Gastrocnemius medialis (tissue), 4 donors: ENCODE measurements at regions not wholly inside any gene's neighbourhood (a gene's known extent, or its start where the extent isn't known, plus 50 kb on each side); places are given as distances from the start of the nearest gene placed in this dataset.

Source experiments
- ATAC-seq, 2 donors: fragments of 150-250 bp; one replicate each; pipeline ENCODE4 v1.9.1; 2016
- DNase-seq, 2 donors: peaks; one replicate each; pipeline ENCODE4 v3.0.0-alpha.2; 2019
- H3K27ac ChIP-seq, 4 donors: fragments of 200-600 bp; sonication (generic); 1 replicate in 1 of 4; 2 replicates in 3 of 4; pipeline ENCODE4 v1.5.1; 2016 to 2018; ENCODE audit warnings: mild to moderate bottlenecking in 2 of 4, moderate library complexity in 1 of 4
- H3K27me3 ChIP-seq, 3 donors: fragments of 200-600 bp; sonication (generic) in 2 of 3; 1 replicate in 1 of 3; 2 replicates in 2 of 3; pipeline versions ENCODE4 v1.5.1 to v1.6.0; 2016 to 2019; ENCODE audit warnings: mild to moderate bottlenecking in 1 of 3, moderate library complexity in 1 of 3
- H3K36me3 ChIP-seq, 2 donors: fragments of 200-600 bp; sonication (generic) in 1 of 2; one replicate each; pipeline ENCODE4 v1.5.1; 2017 to 2018
- H3K4me1 ChIP-seq, 2 donors: fragments of 200-600 bp; sonication (generic) in 1 of 2; one replicate each; pipeline ENCODE4 v1.5.1; 2016 to 2017; ENCODE audit warnings: mild to moderate bottlenecking in 2 of 2
- H3K4me3 ChIP-seq, 4 donors: fragments of 200-600 bp; sonication (generic) in 3 of 4; 1 replicate in 1 of 4; 2 replicates in 3 of 4; pipeline ENCODE4 v1.5.1; 2016 to 2019; ENCODE audit warnings: mild to moderate bottlenecking in 2 of 4
- H3K9me3 ChIP-seq, 3 donors: fragments of 200-600 bp; sonication (generic) in 2 of 3; 1 replicate in 1 of 3; 2 replicates in 2 of 3; pipeline ENCODE4 v1.5.1; 2016 to 2019
- CTCF ChIP-seq, 5 experiments: fragments of 450-650 bp in 3 of 5; fragments of 200-600 bp in 2 of 5; sonication (generic) in 2 of 5; IDR thresholded peaks in 4 of 5; conservative IDR thresholded peaks in 1 of 5; 1 replicate in 4 of 5; 2 replicates in 1 of 5; pipeline ENCODE4 v1.5.1; 2016 to 2019; ENCODE audit warnings: antibody characterized with exemption in 5 of 5, mild to moderate bottlenecking in 3 of 5, moderate library complexity in 3 of 5
- POLR2A ChIP-seq, 2 donors: fragments of 450-650 bp; IDR thresholded peaks; one replicate each; pipeline ENCODE4 v1.6.1; 2017; ENCODE audit warnings: antibody characterized with exemption in 2 of 2, mild to moderate bottlenecking in 2 of 2, moderate library complexity in 2 of 2
- in situ Hi-C, 4 donors: fragments of 200-750 bp; cut with MboI; loops; one replicate each; pipeline versions ENCODE4 v1.15.0 to v1.8.0; 2017; ENCODE audit warnings: low sequenced_read_pairs in 4 of 4
- intact Hi-C: fragments of 100-400 bp; cut with DNase I; formaldehyde crosslinking; loops from one replicate; pipeline ENCODE4 v1.15.1; 2023; ENCODE audit warnings: low total_unique reads

GRCh38 chr5:176155922-176156359 lies 82.3 kb upstream of the SIMC1 start:
- intact Hi-C loops (no loop called here), in situ Hi-C loops (no loop called here)
- Histone ChIP-seq H3K36me3 (no peaks in the 10 kb centered on the region), H3K9me3 (no peaks in the 10 kb centered on the region), H3K27me3 (peaks cover 0 to 4% (median 4%) of the 10 kb centered on the region in 3 donors), H3K4me3 (no peak overlapping the region), H3K4me1 (no peaks in the 10 kb centered on the region), H3K27ac (no peak overlapping the region)
- ATAC-seq (no peak), DNase-seq (no peak)
- TF ChIP-seq POLR2A (IDR thresholded peaks at IDR 0.05) (no peak), CTCF (IDR thresholded peaks at IDR 0.05 in 4 of 5, conservative IDR thresholded peaks at IDR 0.05 in 1 of 5) (no peak)

- no peak for DNase-seq
- Histone ChIP-seq H3K9me3 (no peaks in the 10 kb centered on the region), H3K27me3 (peaks cover 0 to 11% (median 4%) of the 10 kb centered on the region in 3 donors), H3K27ac (no peak overlapping the region), H3K4me1 (no peaks in the 10 kb centered on the region), H3K36me3 (no peaks in the 10 kb centered on the region), H3K4me3 (no peak overlapping the region)
- TF ChIP-seq POLR2A (IDR thresholded peaks at IDR 0.05): no peak
- in situ Hi-C loops (no loop called here), intact Hi-C loops (no loop called here)
- no peak for ATAC-seq
Observed at GRCh38 chr5:176157656-176158055, 80.6 kb upstream of the SIMC1 start.

- Histone ChIP-seq H3K4me1 (no peaks in the 10 kb centered on the region), H3K27me3 (peaks cover 0 to 11% (median 0%) of the 10 kb centered on the region in 3 donors), H3K4me3 (no peak overlapping the region), H3K36me3 (no peaks in the 10 kb centered on the region), H3K27ac (no peak overlapping the region), H3K9me3 (no peaks in the 10 kb centered on the region)
- no peak for TF ChIP-seq POLR2A (IDR thresholded peaks at IDR 0.05)
- TF ChIP-seq CTCF (IDR thresholded peaks at IDR 0.05 in 4 of 5, conservative IDR thresholded peaks at IDR 0.05 in 1 of 5): no peak
- DNase-seq (no peak), ATAC-seq (no peak)
- in situ Hi-C loops: no loop called here
- intact Hi-C loops: no loop called here
Observed at GRCh38 chr5:176161431-176161830, 76.8 kb upstream of the SIMC1 start.

DNA sequence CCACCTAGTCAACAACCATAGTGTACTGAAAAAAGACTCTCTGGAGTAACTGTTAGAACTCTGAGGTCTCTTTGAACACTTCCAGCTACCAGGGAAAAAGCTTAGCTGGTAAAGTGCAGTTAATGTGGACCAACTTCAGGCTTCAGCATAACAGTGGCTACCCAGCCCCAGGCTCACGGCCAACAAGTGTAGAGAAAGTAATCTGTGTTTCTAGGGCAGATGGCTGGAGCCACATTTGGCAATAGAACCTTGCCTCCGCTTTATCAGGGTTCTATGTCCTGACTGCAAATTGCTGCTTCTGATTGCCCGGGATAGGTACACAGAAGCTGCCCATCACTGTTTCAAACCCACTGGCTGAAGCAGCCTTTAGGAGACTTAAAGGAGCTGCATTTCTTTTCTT lies 76.0 kb upstream of the SIMC1 start:
- intact Hi-C loops (no loop called here), in situ Hi-C loops (no loop called here)
- Histone ChIP-seq H3K4me1 (no peaks in the 10 kb centered on the region), H3K9me3 (no peaks in the 10 kb centered on the region), H3K36me3 (no peaks in the 10 kb centered on the region), H3K4me3 (no peak overlapping the region), H3K27me3 (peaks cover 0 to 11% (median 0%) of the 10 kb centered on the region in 3 donors), H3K27ac (no peak overlapping the region)
- TF ChIP-seq CTCF (IDR thresholded peaks at IDR 0.05 in 4 of 5, conservative IDR thresholded peaks at IDR 0.05 in 1 of 5): no peak
- no peak for TF ChIP-seq POLR2A (IDR thresholded peaks at IDR 0.05)
- ATAC-seq: no peak
- DNase-seq: no peak

GRCh38 chr5:176162888-176163287 lies 75.3 kb upstream of the SIMC1 start:
- intact Hi-C loops (no loop called here), in situ Hi-C loops (no loop called here)
- Histone ChIP-seq H3K4me3 (no peak overlapping the region), H3K27ac (no peak overlapping the region), H3K36me3 (no peaks in the 10 kb centered on the region), H3K27me3 (peaks cover 0 to 11% (median 0%) of the 10 kb centered on the region in 3 donors), H3K4me1 (no peaks in the 10 kb centered on the region), H3K9me3 (no peaks in the 10 kb centered on the region)
- no peak for DNase-seq
- TF ChIP-seq POLR2A (IDR thresholded peaks at IDR 0.05) (no peak), CTCF (IDR thresholded peaks at IDR 0.05 in 4 of 5, conservative IDR thresholded peaks at IDR 0.05 in 1 of 5) (no peak)
- no peak for ATAC-seq
